ENCODE measurements at regions not wholly inside any gene's neighbourhood (a gene's known extent, or its start where the extent isn't known, plus 50 kb on each side); places are given as distances from the start of the nearest gene placed in this dataset.

DNA sequence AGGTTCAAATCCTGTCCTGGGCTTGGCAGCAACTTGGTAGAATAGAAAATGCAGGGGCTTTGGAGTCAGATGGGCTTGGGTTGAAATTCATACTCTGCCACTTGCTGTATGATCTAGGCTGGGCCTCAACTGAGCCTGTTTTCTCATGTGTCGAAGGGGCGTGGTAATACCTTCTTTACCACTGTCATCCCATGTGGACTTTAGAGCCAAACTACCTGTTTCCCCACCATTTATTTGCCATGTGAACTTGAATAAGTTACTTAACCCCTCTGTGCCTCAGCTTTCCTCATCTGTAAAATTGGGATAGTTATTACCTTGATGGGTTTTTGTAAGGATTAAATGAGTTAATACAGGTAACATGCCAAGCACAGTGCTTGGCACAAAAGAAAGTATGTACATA is 106.0 kb downstream of the COPRS start:
- H3K36me3 Mint-ChIP-seq (ENCODE audit: low read depth): no peaks in the 10 kb centered on the region
- Histone ChIP-seq H3K4me3 (ENCODE audit: low read length) (no peak overlapping the region), H3K4me1 (ENCODE audit: insufficient read depth, low read length) (no peaks in the 10 kb centered on the region), H3K27ac (ENCODE audit: low read depth in 1 of 2, low read length in 2 of 2) (no peak overlapping the region), H3K36me3 (ENCODE audit: insufficient read depth, low read length) (no peaks in the 10 kb centered on the region), H3K9me3 (ENCODE audit: control insufficient read depth in 1 of 2, insufficient read depth in 1 of 2, low read length in 2 of 2) (no peaks in the 10 kb centered on the region), H3K27me3 (ENCODE audit: control insufficient read depth in 1 of 2, insufficient read depth in 2 of 2, low read length in 2 of 2) (no peaks in the 10 kb centered on the region)
- H3K9me3 Mint-ChIP-seq: no peaks in the 10 kb centered on the region
- no peak overlapping the region for H3K4me3 Mint-ChIP-seq
- H3K4me1 Mint-ChIP-seq (ENCODE audit: low read depth): no peaks in the 10 kb centered on the region
- TF ChIP-seq, protein P1, sequence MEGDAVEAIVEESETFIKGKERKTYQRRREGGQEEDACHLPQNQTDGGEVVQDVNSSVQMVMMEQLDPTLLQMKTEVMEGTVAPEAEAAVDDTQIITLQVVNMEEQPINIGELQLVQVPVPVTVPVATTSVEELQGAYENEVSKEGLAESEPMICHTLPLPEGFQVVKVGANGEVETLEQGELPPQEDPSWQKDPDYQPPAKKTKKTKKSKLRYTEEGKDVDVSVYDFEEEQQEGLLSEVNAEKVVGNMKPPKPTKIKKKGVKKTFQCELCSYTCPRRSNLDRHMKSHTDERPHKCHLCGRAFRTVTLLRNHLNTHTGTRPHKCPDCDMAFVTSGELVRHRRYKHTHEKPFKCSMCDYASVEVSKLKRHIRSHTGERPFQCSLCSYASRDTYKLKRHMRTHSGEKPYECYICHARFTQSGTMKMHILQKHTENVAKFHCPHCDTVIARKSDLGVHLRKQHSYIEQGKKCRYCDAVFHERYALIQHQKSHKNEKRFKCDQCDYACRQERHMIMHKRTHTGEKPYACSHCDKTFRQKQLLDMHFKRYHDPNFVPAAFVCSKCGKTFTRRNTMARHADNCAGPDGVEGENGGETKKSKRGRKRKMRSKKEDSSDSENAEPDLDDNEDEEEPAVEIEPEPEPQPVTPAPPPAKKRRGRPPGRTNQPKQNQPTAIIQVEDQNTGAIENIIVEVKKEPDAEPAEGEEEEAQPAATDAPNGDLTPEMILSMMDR (IDR thresholded peaks at IDR 0.05): no peak
- ATAC-seq (ENCODE audit: poor library complexity): no peak
- intact Hi-C loops (cut with DNase I, micrococcal nuclease): no loop called here
- CTCF ChIA-PET: no interaction called here
- H3K27ac Mint-ChIP-seq: no peak overlapping the region
- DNase-seq: no peak
- no peaks in the 10 kb centered on the region for H3K27me3 Mint-ChIP-seq
- POLR2A ChIA-PET: no interaction called here

DNA sequence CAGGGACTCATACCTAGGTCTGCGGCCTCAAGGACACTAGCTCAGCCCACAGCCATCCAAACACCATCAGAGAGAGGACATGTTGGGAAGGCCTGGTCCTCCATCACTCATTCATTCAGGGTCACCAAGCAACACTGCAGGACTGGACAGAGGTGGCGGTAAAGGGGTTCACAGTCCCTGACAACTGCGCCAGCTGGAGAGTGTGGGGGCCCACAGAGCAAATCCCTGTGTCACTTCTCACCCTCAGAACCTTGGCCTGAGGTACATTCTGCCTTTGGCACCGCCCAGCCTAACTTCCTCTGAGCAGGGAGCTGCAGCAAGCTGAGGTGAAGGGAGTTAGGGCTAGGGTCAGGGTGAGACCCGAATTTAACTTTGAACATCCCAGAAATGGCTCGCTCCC is 106.5 kb downstream of the COPRS start:
- Histone ChIP-seq H3K9me3 (ENCODE audit: control insufficient read depth in 1 of 2, insufficient read depth in 1 of 2, low read length in 2 of 2) (no peaks in the 10 kb centered on the region), H3K27me3 (ENCODE audit: control insufficient read depth in 1 of 2, insufficient read depth in 2 of 2, low read length in 2 of 2) (no peaks in the 10 kb centered on the region), H3K27ac (ENCODE audit: low read depth in 1 of 2, low read length in 2 of 2) (no peak overlapping the region), H3K4me3 (ENCODE audit: low read length) (no peak overlapping the region), H3K36me3 (ENCODE audit: insufficient read depth, low read length) (no peaks in the 10 kb centered on the region), H3K4me1 (ENCODE audit: insufficient read depth, low read length) (no peaks in the 10 kb centered on the region)
- TF ChIP-seq, protein P1 (IDR thresholded peaks at IDR 0.05): no peak
- Mint-ChIP-seq H3K9me3 (no peaks in the 10 kb centered on the region), H3K4me3 (no peak overlapping the region), H3K27me3 (no peaks in the 10 kb centered on the region), H3K27ac (no peak overlapping the region), H3K4me1 (ENCODE audit: low read depth) (no peaks in the 10 kb centered on the region), H3K36me3 (ENCODE audit: low read depth) (no peaks in the 10 kb centered on the region)
- ATAC-seq (ENCODE audit: poor library complexity) (no peak), DNase-seq (no peak)
- ChIA-PET POLR2A (no interaction called here), CTCF (no interaction called here)
- intact Hi-C loops (cut with DNase I, micrococcal nuclease): no loop called here

DNA sequence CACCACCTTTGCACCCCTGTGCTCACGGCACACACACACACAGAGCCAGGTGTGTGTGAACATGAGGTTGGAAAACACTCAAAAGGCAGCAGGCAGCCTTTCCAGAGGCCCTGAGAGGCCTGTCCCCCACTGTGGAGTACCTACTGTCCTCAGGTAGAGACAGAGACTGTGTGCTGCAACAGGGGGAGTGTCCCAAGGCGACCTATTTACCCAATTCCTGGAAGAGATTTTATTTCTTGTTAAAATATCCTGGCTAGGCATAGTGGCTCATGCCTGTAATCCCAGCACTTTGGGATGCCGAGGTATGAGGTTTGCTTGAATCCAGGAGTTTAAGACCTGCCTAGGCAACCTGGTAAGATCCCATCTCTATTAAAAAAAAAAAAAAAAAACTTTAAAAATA is 108.5 kb downstream of the COPRS start:
- Mint-ChIP-seq H3K4me3 (no peak overlapping the region), H3K4me1 (ENCODE audit: low read depth) (no peaks in the 10 kb centered on the region), H3K9me3 (no peaks in the 10 kb centered on the region), H3K27me3 (no peaks in the 10 kb centered on the region), H3K27ac (no peak overlapping the region), H3K36me3 (ENCODE audit: low read depth) (no peaks in the 10 kb centered on the region)
- intact Hi-C loops (cut with DNase I, micrococcal nuclease): no loop called here
- no peak for ATAC-seq (ENCODE audit: poor library complexity)
- Histone ChIP-seq H3K9me3 (ENCODE audit: control insufficient read depth in 1 of 2, insufficient read depth in 1 of 2, low read length in 2 of 2) (no peaks in the 10 kb centered on the region), H3K27ac (ENCODE audit: low read depth in 1 of 2, low read length in 2 of 2) (no peak overlapping the region), H3K36me3 (ENCODE audit: insufficient read depth, low read length) (no peaks in the 10 kb centered on the region), H3K27me3 (ENCODE audit: control insufficient read depth in 1 of 2, insufficient read depth in 2 of 2, low read length in 2 of 2) (peaks cover 0 to 2% of the 10 kb centered on the region in 2 experiments), H3K4me1 (ENCODE audit: insufficient read depth, low read length) (no peaks in the 10 kb centered on the region), H3K4me3 (ENCODE audit: low read length) (no peak overlapping the region)
- TF ChIP-seq, protein P1 (IDR thresholded peaks at IDR 0.05): no peak
- no peak for DNase-seq
- ChIA-PET CTCF (no interaction called here), POLR2A (no interaction called here)

Data from CD4-positive, alpha-beta T cell (primary cell).